Activated CD4-positive, alpha-beta memory T cell treated with anti-CD3 and anti-CD28 coated beads for 36 hours (primary cell): ENCODE measurements at regions not wholly inside any gene's neighbourhood (a gene's known extent, or its start where the extent isn't known, plus 50 kb on each side); places are given as distances from the start of the nearest gene placed in this dataset.

Experiments
- CTCF ChIA-PET: fragments of 350-600 bp; sonication (Branson Sonifier 250); formaldehyde crosslinking; loops from one replicate; lab custom pipeline; 2021; ENCODE audit warnings: antibody characterized with exemption, inconsistent platforms; lab: Charles Lee
- POLR2A ChIA-PET: fragments of 350-600 bp; sonication (Branson Sonifier 250); formaldehyde crosslinking; loops from one replicate; lab custom pipeline; 2021; ENCODE audit warnings: antibody characterized with exemption; lab: Charles Lee
- DNase-seq: peaks from one replicate; pipeline ENCODE4 v3.0.0-alpha.2; 2020
- H3K27ac Mint-ChIP-seq: one replicate; pipeline ENCODE4 v1.8.0; 2021; ENCODE audit warnings: mixed read lengths
- H3K27me3 Mint-ChIP-seq: one replicate; pipeline ENCODE4 v1.8.0; 2021; ENCODE audit warnings: mixed read lengths
- H3K36me3 Mint-ChIP-seq: one replicate; pipeline ENCODE4 v1.8.0; 2021; ENCODE audit warnings: mixed read lengths
- H3K4me1 Mint-ChIP-seq: one replicate; pipeline ENCODE4 v1.8.0; 2021; ENCODE audit warnings: low read depth, mixed read lengths
- H3K4me3 Mint-ChIP-seq: one replicate; pipeline ENCODE4 v1.8.0; 2021; ENCODE audit warnings: mild to moderate bottlenecking, mixed read lengths
- H3K9me3 Mint-ChIP-seq: one replicate; pipeline ENCODE4 v1.8.0; 2021; ENCODE audit warnings: mixed read lengths
- intact Hi-C: fragments of 100-400 bp; cut with micrococcal nuclease; formaldehyde crosslinking; loops from one replicate; pipeline ENCODE4 v1.15.1; 2023

DNA sequence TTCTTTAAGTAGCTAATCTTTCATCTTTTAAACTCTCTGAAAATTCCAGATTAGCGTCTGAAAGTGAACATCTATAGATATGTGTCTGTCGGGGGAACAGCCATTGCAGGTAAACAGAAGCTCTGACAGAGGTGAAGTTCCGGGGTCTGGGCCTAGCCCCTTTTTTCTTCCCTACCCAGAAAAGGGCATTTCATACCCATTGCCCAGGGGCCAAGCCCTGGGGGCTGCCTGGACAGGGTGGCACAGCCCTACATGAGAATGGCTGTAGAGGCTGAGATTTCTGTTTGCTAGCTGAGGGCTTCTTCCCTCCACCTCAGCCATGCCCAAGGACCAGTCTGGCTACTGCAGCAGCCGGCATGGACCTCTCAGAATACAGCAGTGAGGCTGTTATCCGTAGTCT, 327.0 kb upstream of the PLET1 start:
- Mint-ChIP-seq H3K9me3 (no peaks in the 10 kb centered on the region), H3K4me1 (peaks cover 2% of the 10 kb centered on the region), H3K36me3 (no peaks in the 10 kb centered on the region), H3K27ac (no peak overlapping the region), H3K4me3 (no peak overlapping the region), H3K27me3 (no peaks in the 10 kb centered on the region)
- ChIA-PET CTCF (interaction anchor here (0.6 to 5.8 kb wide), 42 partner anchors 9 to 944 kb away, joined by 3 to 110 read pairs (median 4); no protein-coding TSS in a partner anchor), POLR2A (no interaction called here)
- intact Hi-C loops = loop anchor here (1.0 kb wide), 2 partner anchors 208 to 702 kb away; no protein-coding TSS in a partner anchor
- DNase-seq = no peak

DNA sequence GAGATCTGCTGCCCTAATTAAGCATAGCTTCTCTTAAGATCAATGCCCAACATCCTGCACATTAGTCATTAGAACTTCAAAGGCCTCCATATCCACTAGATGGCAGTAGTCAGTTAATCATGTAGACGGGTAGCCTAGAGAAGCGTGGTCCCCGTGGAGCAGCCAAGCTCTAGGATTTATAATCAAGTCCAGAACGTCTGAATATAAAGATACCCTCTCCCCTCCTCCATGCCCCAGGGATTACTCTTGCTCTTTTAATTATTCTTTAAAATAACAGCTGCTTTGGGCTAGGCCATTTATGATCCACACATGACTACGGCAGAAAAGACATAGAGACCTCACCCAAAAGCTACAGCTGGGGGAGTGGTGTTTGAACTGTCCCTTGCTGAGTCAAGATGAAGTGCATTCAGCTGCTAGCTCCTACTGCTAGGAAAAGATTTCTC, 327.6 kb upstream of the PLET1 start:
- H3K4me1 Mint-ChIP-seq = peaks cover 2% of the 10 kb centered on the region
- no peaks in the 10 kb centered on the region for H3K36me3 Mint-ChIP-seq
- peak; percentile 50 for DNase-seq
- no peak overlapping the region for H3K27ac Mint-ChIP-seq
- intact Hi-C loops = loop anchor here (1.0 kb wide), 2 partner anchors 207 to 701 kb away; no protein-coding TSS in a partner anchor
- H3K27me3 Mint-ChIP-seq = no peaks in the 10 kb centered on the region
- no peak overlapping the region for H3K4me3 Mint-ChIP-seq
- no peaks in the 10 kb centered on the region for H3K9me3 Mint-ChIP-seq
- ChIA-PET POLR2A (no interaction called here), CTCF (interaction anchor here (0.6 to 5.8 kb wide), 46 partner anchors 9 to 943 kb away, joined by 3 to 110 read pairs (median 4); no protein-coding TSS in a partner anchor)

DNA sequence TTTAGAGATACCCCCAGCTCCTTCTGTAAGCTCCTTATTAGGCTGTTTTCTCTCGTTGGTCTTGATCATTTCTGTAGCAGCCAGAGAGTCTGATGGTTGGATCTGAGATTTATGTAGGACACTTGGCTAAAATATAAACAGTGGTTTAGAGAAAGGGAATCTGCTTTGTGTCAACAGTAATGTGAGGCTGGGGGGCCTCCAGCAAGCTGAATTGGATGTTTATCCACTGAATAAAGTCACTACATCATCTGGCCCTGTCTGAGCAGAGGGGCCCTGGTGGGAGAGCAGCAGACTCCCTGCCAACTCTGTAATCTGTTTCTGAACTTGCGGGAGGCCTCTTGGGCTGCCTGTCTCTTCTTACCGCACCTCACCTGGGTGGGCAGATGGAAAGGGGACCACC, 328.5 kb upstream of the PLET1 start:
- ChIA-PET POLR2A (no interaction called here), CTCF (interaction anchor here (0.9 to 5.8 kb wide), 14 partner anchors 8 to 943 kb away, joined by 3 to 110 read pairs (median 6); no protein-coding TSS in a partner anchor)
- Mint-ChIP-seq H3K27ac (no peak overlapping the region), H3K27me3 (no peaks in the 10 kb centered on the region), H3K4me3 (no peak overlapping the region), H3K4me1 (no peaks in the 10 kb centered on the region), H3K9me3 (no peaks in the 10 kb centered on the region), H3K36me3 (no peaks in the 10 kb centered on the region)
- intact Hi-C loops = no loop called here
- no peak for DNase-seq

DNA sequence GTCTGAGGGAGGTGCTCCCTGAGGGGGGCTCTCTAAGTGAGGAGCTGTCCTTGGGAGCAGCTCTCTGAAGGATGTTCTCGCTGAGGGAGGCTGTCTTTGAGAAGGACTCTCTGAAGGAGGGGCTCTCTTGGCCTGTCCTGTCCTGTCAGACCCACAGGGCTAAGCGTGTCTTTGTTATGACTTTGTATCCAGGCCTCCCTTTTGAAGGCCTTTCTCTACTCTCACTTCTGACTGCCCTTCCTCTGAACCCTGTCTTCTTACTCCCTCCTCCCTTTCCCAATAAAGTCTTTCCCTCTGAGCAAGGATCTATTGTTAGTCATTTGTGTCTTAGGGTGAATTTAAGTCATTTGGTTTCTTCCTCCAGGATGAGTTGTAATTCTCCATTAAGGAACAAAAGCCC, 330.1 kb upstream of the PLET1 start:
- H3K4me3 Mint-ChIP-seq = no peak overlapping the region
- intact Hi-C loops = no loop called here
- no peaks in the 10 kb centered on the region for H3K9me3 Mint-ChIP-seq
- H3K4me1 Mint-ChIP-seq = no peaks in the 10 kb centered on the region
- CTCF ChIA-PET = interaction anchor here (0.6 kb wide), 1 partner anchor 1118 kb away, joined by 4 read pairs; no protein-coding TSS in a partner anchor
- POLR2A ChIA-PET = no interaction called here
- no peaks in the 10 kb centered on the region for H3K36me3 Mint-ChIP-seq
- DNase-seq = no peak
- H3K27ac Mint-ChIP-seq = no peak overlapping the region
- no peaks in the 10 kb centered on the region for H3K27me3 Mint-ChIP-seq

DNA sequence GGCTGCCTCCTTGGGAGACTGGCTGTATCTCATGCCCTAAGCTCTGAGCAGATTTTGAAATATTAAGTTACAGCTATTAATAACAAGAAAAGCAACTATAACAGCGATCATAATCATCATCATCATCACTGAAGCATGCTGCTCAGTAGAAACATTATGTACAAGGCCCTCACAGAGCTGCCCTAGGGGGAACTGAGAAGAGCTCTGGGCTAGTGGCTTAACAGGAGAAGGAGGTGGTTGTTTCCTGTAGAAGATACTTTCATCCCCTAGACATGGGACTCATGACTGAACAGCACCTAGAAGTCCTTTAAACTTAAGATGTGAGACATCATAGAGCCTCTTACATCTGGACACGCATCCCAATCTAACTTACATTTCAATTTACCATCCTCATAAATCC, 332.8 kb upstream of the PLET1 start:
- CTCF ChIA-PET = interaction anchor here (1.6 kb wide), 1 partner anchor 10 kb away, joined by 8 read pairs; no protein-coding TSS in a partner anchor
- peaks cover 5% of the 10 kb centered on the region for H3K4me1 Mint-ChIP-seq
- DNase-seq = no peak
- no peak overlapping the region for H3K27ac Mint-ChIP-seq
- POLR2A ChIA-PET = no interaction called here
- H3K27me3 Mint-ChIP-seq = no peaks in the 10 kb centered on the region
- intact Hi-C loops = no loop called here
- H3K36me3 Mint-ChIP-seq = no peaks in the 10 kb centered on the region
- H3K9me3 Mint-ChIP-seq = no peaks in the 10 kb centered on the region
- H3K4me3 Mint-ChIP-seq = no peak overlapping the region

DNA sequence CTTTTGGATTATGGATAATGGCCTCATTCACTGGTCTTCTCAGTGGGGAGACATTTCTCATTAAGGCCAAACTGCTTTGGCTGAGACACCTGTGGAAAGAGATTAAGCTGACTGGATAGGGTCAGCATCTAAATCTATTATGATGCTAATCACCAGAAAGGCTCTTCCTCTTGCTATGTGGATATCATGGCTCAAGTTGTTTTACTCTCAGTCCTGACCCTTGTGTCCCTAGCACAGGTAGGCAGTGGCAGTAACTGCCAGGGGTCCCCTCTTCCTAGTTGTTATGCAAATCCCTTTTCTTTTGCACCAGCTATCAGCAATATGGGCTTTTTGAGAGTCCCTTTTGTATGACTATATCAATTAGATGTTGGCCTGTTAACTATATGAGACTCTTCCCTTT, 335.7 kb upstream of the PLET1 start:
- ChIA-PET POLR2A (no interaction called here), CTCF (interaction anchor here (3.2 kb wide), 1 partner anchor 9 kb away, joined by 20 read pairs; no protein-coding TSS in a partner anchor)
- intact Hi-C loops = no loop called here
- H3K27ac Mint-ChIP-seq = no peak overlapping the region
- H3K4me1 Mint-ChIP-seq = peaks cover 5% of the 10 kb centered on the region
- H3K9me3 Mint-ChIP-seq = no peaks in the 10 kb centered on the region
- no peaks in the 10 kb centered on the region for H3K36me3 Mint-ChIP-seq
- DNase-seq = no peak
- H3K4me3 Mint-ChIP-seq = no peak overlapping the region
- H3K27me3 Mint-ChIP-seq = no peaks in the 10 kb centered on the region

DNA sequence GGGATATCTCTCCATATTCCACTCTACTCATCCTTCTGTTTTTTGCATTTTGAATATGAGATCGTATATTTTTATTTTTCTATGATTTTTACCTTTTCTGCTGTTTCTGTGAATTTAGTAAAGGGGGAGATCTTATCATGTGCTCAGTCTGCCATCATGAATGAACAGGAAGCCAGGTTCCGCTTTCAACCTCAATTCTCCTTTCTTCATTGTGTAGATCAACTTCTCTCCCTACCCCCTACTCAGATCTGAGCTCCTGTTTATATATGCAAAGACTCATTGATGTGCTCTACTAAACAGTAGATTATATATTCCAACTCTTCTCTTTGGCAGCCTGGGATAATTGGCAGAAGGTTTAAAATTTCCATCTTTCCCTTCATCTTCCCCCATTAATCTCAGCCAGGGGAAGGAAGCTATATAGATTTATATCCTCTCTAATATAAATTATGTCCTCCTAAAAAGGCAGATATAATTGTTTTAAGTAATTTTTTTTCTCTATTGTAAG, 336.7 kb upstream of the PLET1 start:
- Mint-ChIP-seq H3K27ac (no peak overlapping the region), H3K27me3 (no peaks in the 10 kb centered on the region), H3K36me3 (no peaks in the 10 kb centered on the region), H3K9me3 (no peaks in the 10 kb centered on the region), H3K4me1 (peaks cover 5% of the 10 kb centered on the region), H3K4me3 (no peak overlapping the region)
- intact Hi-C loops = no loop called here
- CTCF ChIA-PET = interaction anchor here (3.2 kb wide), 1 partner anchor 10 kb away, joined by 20 read pairs; no protein-coding TSS in a partner anchor
- DNase-seq = no peak
- POLR2A ChIA-PET = no interaction called here

DNA sequence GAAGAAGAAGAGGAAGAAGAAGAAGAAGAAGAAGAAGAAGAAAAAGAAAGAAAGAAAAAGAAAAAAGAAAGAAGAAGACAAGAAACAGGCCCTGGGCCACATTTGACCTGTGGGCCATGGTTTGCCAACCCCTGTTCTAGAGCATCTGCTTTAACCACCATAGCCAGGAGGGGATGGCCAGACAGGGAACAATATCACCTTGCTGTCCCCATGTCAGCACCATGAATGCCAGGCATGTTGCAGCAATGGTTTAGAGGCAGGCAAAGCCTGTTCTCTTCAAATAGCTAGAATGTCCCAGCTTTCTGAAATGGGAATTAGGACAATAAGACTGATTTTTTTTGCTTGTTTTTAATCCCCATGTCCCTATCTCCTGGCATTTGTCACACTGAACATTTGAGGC, 338.6 kb upstream of the PLET1 start:
- no peaks in the 10 kb centered on the region for H3K36me3 Mint-ChIP-seq
- H3K27me3 Mint-ChIP-seq = no peaks in the 10 kb centered on the region
- peaks cover 5% of the 10 kb centered on the region for H3K4me1 Mint-ChIP-seq
- intact Hi-C loops = no loop called here
- ChIA-PET POLR2A (no interaction called here), CTCF (interaction anchor here (2.1 kb wide), 1 partner anchor 11 kb away, joined by 13 read pairs; no protein-coding TSS in a partner anchor)
- no peak overlapping the region for H3K27ac Mint-ChIP-seq
- no peaks in the 10 kb centered on the region for H3K9me3 Mint-ChIP-seq
- no peak overlapping the region for H3K4me3 Mint-ChIP-seq
- DNase-seq = no peak

DNA sequence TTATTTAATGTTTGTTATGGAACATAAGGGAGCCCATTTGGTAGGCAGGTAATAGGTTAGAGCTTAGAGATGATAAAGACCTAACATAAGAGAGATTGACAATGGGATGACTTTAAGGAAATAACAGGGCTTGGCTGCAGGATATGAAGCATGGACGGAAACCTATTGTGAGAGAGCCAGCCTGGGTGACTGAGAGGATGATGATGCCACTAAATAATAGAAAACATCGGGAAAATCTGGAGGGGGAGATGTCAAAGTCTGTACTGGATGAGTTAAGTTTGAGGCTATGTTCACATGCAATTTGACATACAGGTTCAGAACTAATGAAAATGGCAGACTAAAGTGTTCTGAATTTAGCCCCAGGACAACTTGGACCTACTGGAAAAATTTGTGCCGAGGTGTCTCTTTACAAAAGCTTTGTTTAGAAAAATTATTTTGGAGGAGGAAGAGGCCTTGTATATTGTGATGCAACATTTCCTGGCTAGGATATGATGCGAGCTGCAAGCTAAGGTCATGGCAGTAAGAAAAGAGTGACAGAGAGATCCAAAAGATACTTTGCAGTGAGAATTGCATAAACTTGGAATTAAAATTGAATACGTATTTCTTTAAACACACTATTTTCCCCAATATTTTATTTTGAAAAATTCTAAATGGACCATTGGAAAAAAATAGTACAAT, 339.3 kb upstream of the PLET1 start:
- intact Hi-C loops = no loop called here
- Mint-ChIP-seq H3K36me3 (no peaks in the 10 kb centered on the region), H3K4me1 (peaks cover 5% of the 10 kb centered on the region), H3K9me3 (no peaks in the 10 kb centered on the region), H3K4me3 (no peak overlapping the region), H3K27me3 (peaks cover 4% of the 10 kb centered on the region), H3K27ac (no peak overlapping the region)
- ChIA-PET POLR2A (no interaction called here), CTCF (interaction anchor here (2.1 kb wide), 1 partner anchor 12 kb away, joined by 13 read pairs; no protein-coding TSS in a partner anchor)
- no peak for DNase-seq

DNA sequence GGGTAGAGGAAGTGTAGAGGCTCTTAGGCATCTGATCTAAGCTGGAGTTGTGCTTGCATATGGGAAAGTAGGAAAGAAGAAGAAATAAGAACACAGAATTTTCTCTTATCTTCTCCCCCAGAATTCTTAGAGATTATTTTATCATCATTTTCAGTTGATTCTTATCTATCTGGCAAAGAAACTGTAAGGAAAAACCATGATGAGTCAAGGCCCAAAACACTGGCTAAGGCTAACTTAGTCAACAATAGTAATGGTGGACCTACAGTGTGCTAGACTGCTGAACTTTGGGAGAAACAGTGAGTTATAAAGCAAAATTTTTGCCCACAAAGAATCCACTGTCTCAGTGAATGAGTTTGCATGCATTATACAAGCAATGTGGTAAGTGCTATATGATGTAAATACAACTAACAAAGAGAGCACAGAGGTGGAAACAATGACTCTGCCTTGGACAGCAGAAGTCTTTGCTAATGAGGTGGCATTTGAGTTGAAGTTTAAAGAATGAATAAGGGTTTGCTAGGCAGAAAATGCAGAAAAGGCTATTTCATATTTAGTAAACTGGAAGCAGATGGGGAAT, 344.5 kb upstream of the PLET1 start:
- Mint-ChIP-seq H3K4me1 (no peaks in the 10 kb centered on the region), H3K27me3 (peaks cover 9% of the 10 kb centered on the region), H3K36me3 (no peaks in the 10 kb centered on the region), H3K4me3 (no peak overlapping the region), H3K9me3 (no peaks in the 10 kb centered on the region), H3K27ac (no peak overlapping the region)
- CTCF ChIA-PET = no interaction called here
- POLR2A ChIA-PET = no interaction called here
- intact Hi-C loops = no loop called here
- DNase-seq = no peak

DNA sequence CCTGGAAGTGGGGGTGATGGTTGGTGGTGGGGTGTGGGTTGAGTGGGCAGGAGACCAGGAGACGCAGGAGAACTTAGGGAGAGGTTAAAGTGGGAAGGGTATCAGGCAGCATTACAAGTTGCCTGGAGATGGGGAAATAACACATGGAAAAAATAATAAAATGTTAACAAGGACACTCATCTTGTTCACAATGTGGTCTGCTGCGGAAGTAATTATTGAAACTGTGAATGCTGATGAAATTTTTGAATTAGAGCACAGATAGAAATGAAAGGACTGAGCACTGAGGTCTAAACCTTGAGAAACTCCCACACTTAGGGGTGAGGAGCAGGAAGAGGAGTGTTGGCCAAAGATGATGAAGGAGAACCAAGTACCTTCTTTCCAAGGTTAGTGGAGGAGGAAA, 346.0 kb upstream of the PLET1 start:
- no peaks in the 10 kb centered on the region for H3K9me3 Mint-ChIP-seq

DNA sequence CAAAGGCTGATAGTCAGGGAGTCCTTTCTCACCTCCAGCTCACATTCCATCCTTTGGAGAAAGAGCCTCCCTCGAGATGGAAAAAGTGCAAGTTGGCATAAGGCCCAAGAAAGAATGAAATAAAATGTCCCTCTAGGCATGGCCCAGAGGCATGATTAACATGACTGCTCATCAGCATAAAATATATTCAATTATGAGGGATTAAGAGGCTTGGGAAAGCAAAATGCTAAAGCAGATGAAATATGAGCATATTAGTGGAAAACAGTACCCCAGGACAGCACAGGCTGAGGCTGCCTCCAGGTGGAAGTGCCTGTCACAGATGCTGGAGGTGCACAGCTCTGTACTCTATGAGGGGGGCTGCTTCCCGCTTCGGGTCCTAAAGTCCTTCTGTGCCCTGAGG, 347.8 kb upstream of the PLET1 start:
- DNase-seq = no peak

More for the DNA sequence above, 346.0 kb upstream of the PLET1 start:
- no peak for DNase-seq
- no peak overlapping the region for H3K4me3 Mint-ChIP-seq
- no peak overlapping the region for H3K27ac Mint-ChIP-seq
- H3K36me3 Mint-ChIP-seq = no peaks in the 10 kb centered on the region
- intact Hi-C loops = no loop called here
- no peaks in the 10 kb centered on the region for H3K4me1 Mint-ChIP-seq
- H3K27me3 Mint-ChIP-seq = peaks cover 9% of the 10 kb centered on the region
- ChIA-PET POLR2A (no interaction called here), CTCF (no interaction called here)

More for the DNA sequence above, 347.8 kb upstream of the PLET1 start:
- no peaks in the 10 kb centered on the region for H3K4me1 Mint-ChIP-seq
- H3K4me3 Mint-ChIP-seq = no peak overlapping the region
- H3K9me3 Mint-ChIP-seq = no peaks in the 10 kb centered on the region
- H3K27ac Mint-ChIP-seq = no peak overlapping the region
- H3K27me3 Mint-ChIP-seq = peaks cover 14% of the 10 kb centered on the region
- intact Hi-C loops = no loop called here
- no peaks in the 10 kb centered on the region for H3K36me3 Mint-ChIP-seq
- CTCF ChIA-PET = no interaction called here
- POLR2A ChIA-PET = no interaction called here
